ENCODE measurements at regions not wholly inside any gene's neighbourhood (a gene's known extent, or its start where the extent isn't known, plus 50 kb on each side); places are given as distances from the start of the nearest gene placed in this dataset.
"Not testable (repeated sequence)": the region's sequence is repeated elsewhere in the genome, so short reads cannot be mapped to it uniquely, and the experiment has no call there.

- ATAC-seq (peak in 1 of 4 donors; percentile 1), FAIRE-seq (no peak), DNase-seq (peak in 5 of 6 donors; percentile 34 to 83 (median 62))
- Histone ChIP-seq H3K27ac (peak overlapping the region; percentile 85 to 94 (median 90)), H3K36me3 (no peaks in the 10 kb centered on the region), H3K4me3 (peak overlapping the region in 1 of 4 donors; percentile 17), H3K27me3 (no peaks in the 10 kb centered on the region), H3K9me3 (no peaks in the 10 kb centered on the region), H3K4me1 (peaks cover 35 to 38% (median 36%) of the 10 kb centered on the region in 3 donors)
- intact Hi-C loops (cut with DNase I) = no loop called here
- WGBS, 2 donors = 82 to 86% methylated on average over 17 of the region's 17 CpGs
- no peak for TF ChIP-seq CTCF (IDR thresholded peaks at IDR 0.05)
These were observed 147.4 kb downstream of the SEC14L1 start for GRCh38 chr17:77288115-77288619.

DNA sequence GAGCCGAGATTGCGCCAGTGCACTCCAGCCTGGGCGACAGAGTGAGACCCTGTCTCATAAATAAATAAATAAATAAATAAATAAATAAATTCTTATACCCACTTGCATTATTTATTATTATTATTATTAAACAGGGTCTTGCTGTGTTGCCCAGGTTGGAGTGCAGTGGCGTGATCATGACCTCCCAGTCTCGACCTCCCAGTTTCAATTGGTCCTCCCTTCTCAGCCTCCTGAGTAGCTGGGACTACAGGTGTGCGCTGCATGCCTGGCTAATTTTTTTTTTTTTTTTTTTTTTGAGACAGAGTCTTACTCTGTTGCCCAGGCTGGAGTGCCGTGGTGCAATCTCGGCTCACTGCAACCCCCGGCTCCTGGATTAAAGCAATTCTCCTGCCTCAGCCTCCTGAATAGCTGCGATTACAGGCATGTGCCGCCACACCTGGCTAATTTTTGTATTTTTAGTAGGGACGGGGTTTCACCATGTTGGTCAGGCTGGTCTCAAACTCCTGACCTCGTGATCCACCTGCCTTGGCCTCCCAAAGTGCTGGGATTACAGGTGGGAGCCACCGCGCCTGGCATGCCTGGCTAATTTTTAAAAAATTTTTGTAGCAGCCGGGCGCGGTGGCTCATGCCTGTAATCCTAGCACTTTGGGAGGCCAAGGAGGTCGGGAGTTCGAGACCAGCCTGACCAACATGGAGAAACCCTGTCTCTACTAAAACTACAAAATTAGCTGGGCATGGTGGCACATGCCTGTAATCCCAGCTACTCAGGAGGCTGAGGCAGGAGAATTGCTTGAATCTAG lies 150.2 kb downstream of the SEC14L1 start:
- ATAC-seq; intact Hi-C loops (cut with DNase I); FAIRE-seq; H3K27ac ChIP-seq; H3K27me3 ChIP-seq; DNase-seq; H3K4me3 ChIP-seq; H3K9me3 ChIP-seq; H3K36me3 ChIP-seq: not testable (repeated sequence)
- H3K4me1 ChIP-seq = peaks cover 31 to 34% (median 31%) of the 10 kb centered on the region in 3 donors
- 96 to 97% methylated on average over 20 of the region's 20 CpGs for WGBS, 2 donors

DNA sequence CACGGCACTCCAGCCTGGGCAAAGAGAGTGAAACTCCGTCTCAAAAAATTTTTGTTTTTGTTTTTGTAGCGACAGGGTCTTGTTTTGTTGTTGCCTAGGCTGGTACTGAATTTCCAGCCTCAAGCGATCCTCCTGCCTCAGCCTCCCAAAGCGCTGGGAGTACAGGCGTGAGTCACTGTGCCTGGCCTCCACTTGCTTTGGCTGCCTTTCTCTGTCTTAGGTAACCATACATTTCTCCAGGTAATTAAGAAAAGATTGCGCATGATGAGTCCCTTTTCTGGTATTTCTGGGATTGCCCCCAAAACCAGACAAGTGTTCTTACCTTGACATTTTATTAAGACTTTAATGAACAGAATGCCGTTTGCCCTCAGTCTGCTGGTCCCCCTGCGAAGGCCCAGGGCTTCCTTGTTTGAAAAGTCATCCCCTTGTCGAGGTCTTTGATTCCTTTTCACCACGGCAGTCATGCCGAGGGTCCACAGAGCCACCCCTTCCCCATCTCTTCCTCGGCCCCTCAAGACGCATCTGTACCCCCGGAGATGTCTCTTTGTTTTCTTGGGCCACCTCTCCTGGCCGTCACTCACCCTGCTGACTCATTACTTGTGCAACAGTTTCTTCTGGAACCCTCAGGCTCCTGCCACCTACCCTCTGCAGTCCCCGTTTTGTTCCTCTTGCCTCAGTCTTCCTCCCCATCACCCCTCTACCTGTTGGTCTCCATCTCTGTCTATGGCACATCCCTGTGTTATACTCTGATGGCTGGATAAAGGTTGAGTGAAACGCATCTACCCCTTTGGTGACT lies 151.0 kb downstream of the SEC14L1 start:
- DNase-seq = no peak
- Histone ChIP-seq H3K27me3 (no peaks in the 10 kb centered on the region), H3K36me3 (no peaks in the 10 kb centered on the region), H3K9me3 (no peaks in the 10 kb centered on the region), H3K4me1 (peaks cover 22 to 26% (median 23%) of the 10 kb centered on the region in 3 donors), H3K27ac (no peak overlapping the region), H3K4me3 (no peak overlapping the region)
- TF ChIP-seq CTCF (IDR thresholded peaks at IDR 0.05) = no peak
- intact Hi-C loops (cut with DNase I) = no loop called here
- ATAC-seq = no peak
- WGBS, 2 donors = 93 to 97% methylated on average over 18 of the region's 18 CpGs
- no peak for FAIRE-seq

DNA sequence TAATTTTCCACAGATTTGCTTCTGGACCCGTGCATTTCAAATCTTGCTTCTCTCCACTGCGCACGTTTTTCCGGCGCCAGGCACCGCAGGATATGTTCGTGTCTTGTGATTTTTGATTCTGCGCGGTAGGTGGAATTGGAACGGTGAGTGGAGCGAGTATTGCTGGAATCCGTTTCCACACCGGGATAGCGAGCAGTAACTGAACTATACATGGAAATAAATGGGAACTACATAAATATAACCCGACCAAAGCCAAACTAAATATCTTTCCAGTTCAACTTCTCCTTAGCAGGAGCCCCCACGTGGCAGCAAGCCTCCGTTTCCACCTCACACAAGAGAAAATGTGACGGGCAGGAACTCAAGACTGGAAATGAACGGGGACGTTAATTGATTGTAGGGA lies 154.0 kb downstream of the SEC14L1 start:
- TF ChIP-seq CTCF (IDR thresholded peaks at IDR 0.05) = no peak
- Histone ChIP-seq H3K36me3 (no peaks in the 10 kb centered on the region), H3K9me3 (no peaks in the 10 kb centered on the region), H3K27me3 (no peaks in the 10 kb centered on the region), H3K4me1 (no peaks in the 10 kb centered on the region), H3K4me3 (no peak overlapping the region), H3K27ac (no peak overlapping the region)
- DNase-seq (no peak), FAIRE-seq (no peak), ATAC-seq (no peak)
- WGBS, 2 donors = 89 to 94% methylated on average over 20 of the region's 20 CpGs
- intact Hi-C loops (cut with DNase I) = no loop called here

DNA sequence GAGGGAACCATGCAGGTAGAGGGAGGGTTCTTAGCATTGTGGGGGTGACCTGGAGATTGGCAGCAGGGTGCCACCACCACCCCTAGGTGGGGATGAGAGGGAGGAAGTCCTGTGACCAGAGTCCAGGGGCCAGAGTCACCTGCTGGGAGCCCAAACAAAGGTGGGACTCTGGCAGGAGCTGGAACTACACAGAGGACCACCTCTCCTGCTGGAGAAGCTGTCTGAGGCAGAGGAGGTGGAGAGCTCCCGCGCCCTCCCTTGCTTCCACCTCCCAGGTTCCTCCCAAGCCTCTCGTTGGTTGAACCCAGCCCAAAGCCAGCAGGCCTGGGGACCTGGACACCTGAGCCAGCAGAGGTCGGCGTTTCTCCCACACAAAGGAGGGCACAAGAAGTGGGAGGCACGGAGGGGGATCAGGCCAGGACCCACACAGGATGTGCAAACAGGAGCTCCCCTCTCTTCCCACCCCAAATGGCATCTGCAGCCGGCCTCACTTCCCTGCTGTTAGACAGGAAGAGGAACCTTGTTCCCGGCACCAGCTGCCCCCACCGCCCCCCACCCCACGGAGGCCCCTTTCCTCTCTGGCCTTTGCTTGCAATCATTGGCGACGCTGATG lies 154.6 kb downstream of the SEC14L1 start:
- ATAC-seq (no peak), FAIRE-seq (no peak), DNase-seq (peak in 1 of 6 donors; percentile 47)
- intact Hi-C loops (cut with DNase I) = no loop called here
- no peaks in the 10 kb centered on the region for H3K36me3 ChIP-seq
- H3K9me3 ChIP-seq = no peaks in the 10 kb centered on the region
- no peak for TF ChIP-seq CTCF (IDR thresholded peaks at IDR 0.05)
- H3K27me3 ChIP-seq = no peaks in the 10 kb centered on the region
- no peak overlapping the region for H3K4me3 ChIP-seq
- 88 to 89% methylated on average over 12 of the region's 12 CpGs for WGBS, 2 donors
- peaks cover 0 to 4% (median 3%) of the 10 kb centered on the region in 3 donors for H3K4me1 ChIP-seq
- no peak overlapping the region for H3K27ac ChIP-seq

All from pancreas (tissue), 10 donors.